ENCODE measurements at regions not wholly inside any gene's neighbourhood (a gene's known extent, or its start where the extent isn't known, plus 50 kb on each side); places are given as distances from the start of the nearest gene placed in this dataset.
A peak's percentile ranks its signal among the peaks of the same experiment; 100 is the strongest.
"Not testable (repeated sequence)": the region's sequence is repeated elsewhere in the genome, so short reads cannot be mapped to it uniquely, and the experiment has no call there.

DNA sequence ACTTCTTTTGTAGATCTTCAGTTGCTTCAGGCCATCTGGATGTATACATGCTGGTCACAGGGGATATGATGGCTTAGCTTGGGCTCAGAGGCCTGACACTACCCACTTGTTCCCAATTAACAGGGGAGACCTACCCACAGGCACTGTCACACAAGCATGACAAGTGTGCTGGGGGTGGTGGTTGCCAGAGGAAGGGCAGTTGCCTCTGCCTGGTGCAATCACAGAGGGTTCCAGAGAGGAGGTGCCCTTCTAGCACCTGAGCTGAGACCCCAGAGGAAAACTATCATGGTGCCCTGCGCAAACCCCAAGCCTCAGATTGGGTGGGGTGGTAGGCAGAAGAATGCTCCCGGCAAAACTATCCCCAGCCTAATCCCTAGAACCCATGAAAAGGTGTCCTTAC, 65.6 kb upstream of the NANOS1 start:
- peaks cover 13% of the 10 kb centered on the region for H3K4me1 ChIP-seq
- H3K4me3 ChIP-seq: no peak overlapping the region
- H3K9me3 ChIP-seq (ENCODE audit: low read depth): no peaks in the 10 kb centered on the region
- no peaks in the 10 kb centered on the region for H3K9me3 Mint-ChIP-seq
- no peak overlapping the region for H3K9ac ChIP-seq
- peaks cover 11% of the 10 kb centered on the region for H3F3A ChIP-seq (ENCODE audit: low read depth)
- no peak overlapping the region for H3K4me3 Mint-ChIP-seq
- no peaks in the 10 kb centered on the region for H3K36me3 ChIP-seq
- no peaks in the 10 kb centered on the region for H3K79me2 ChIP-seq (ENCODE audit: low read depth)
- no peaks in the 10 kb centered on the region for H3K27me3 ChIP-seq
- no peak overlapping the region for H3K4me2 ChIP-seq
- H4K20me1 ChIP-seq (ENCODE audit: low read depth): no peaks in the 10 kb centered on the region
- H3K36me3 Mint-ChIP-seq: no peaks in the 10 kb centered on the region
- H2AFZ ChIP-seq (replicated peaks): no peak overlapping the region
- H3K27ac Mint-ChIP-seq: no peak overlapping the region
- TF ChIP-seq EZH2 (IDR thresholded peaks at IDR 0.05) (no peak), EZH2phosphoT487 (IDR thresholded peaks at IDR 0.05) (no peak)
- TF ChIP-seq, protein P1, sequence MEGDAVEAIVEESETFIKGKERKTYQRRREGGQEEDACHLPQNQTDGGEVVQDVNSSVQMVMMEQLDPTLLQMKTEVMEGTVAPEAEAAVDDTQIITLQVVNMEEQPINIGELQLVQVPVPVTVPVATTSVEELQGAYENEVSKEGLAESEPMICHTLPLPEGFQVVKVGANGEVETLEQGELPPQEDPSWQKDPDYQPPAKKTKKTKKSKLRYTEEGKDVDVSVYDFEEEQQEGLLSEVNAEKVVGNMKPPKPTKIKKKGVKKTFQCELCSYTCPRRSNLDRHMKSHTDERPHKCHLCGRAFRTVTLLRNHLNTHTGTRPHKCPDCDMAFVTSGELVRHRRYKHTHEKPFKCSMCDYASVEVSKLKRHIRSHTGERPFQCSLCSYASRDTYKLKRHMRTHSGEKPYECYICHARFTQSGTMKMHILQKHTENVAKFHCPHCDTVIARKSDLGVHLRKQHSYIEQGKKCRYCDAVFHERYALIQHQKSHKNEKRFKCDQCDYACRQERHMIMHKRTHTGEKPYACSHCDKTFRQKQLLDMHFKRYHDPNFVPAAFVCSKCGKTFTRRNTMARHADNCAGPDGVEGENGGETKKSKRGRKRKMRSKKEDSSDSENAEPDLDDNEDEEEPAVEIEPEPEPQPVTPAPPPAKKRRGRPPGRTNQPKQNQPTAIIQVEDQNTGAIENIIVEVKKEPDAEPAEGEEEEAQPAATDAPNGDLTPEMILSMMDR (IDR thresholded peaks at IDR 0.05): no peak
- no peak overlapping the region for H3K27ac ChIP-seq
- peaks cover 31% of the 10 kb centered on the region for H3K4me1 Mint-ChIP-seq
- H3K27me3 Mint-ChIP-seq (ENCODE audit: insufficient read depth, low read depth): peaks cover 6% of the 10 kb centered on the region
- DNase-seq (ENCODE audit: low spot score): no peak

DNA sequence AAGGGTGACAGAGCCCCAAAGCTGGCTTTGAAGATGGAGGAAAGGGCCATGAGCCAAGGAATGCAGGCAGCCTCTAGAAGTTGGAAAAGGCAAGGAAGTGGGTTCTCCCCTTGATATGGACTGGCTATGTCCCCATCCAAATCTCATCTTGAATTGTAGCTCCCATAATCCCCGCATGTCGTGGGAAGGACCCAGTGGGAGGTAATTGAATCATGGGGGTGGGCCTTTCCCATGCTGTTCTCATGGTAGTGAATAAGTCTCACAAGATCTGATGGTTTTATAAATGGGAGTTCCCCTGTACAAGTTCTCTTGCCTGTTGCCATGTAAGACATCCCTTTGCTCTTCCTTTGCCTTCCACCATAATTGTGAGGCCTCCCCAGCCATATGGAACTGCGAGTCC, 65.0 kb upstream of the NANOS1 start:
- not testable (repeated sequence) for H3K36me3 Mint-ChIP-seq
- H3K4me1 Mint-ChIP-seq: peaks cover 29% of the 10 kb centered on the region

DNA sequence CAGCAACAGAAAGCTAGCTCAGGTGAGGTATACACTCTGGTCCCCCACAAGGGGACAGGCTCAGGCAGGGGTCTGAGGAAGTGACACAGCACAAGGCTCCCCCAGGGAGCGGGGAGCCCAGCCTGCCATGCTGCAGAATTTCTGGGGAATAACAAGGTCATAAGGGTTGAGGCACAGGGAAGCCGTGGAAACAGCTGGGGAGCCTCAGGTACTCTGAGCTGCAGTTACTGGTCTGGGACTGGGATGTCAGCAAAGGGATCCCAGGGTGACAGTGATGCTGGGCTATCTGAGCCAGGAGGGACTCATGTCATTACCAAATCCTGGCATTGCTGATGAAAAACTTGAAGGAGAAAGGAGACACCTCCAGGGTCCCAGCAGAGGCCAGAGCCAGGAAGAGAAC, 64.4 kb upstream of the NANOS1 start:
- H3K4me1 Mint-ChIP-seq: peaks cover 29% of the 10 kb centered on the region
- Histone ChIP-seq H3F3A (ENCODE audit: low read depth) (peaks cover 11% of the 10 kb centered on the region), H4K20me1 (ENCODE audit: low read depth) (no peaks in the 10 kb centered on the region), H3K4me2 (peak overlapping the region; percentile 49), H3K4me3 (no peak overlapping the region), H3K9ac (no peak overlapping the region), H3K27me3 (no peaks in the 10 kb centered on the region), H3K36me3 (no peaks in the 10 kb centered on the region), H3K27ac (no peak overlapping the region), H2AFZ (replicated peaks) (no peak overlapping the region), H3K79me2 (ENCODE audit: low read depth) (no peaks in the 10 kb centered on the region), H3K4me1 (peaks cover 13% of the 10 kb centered on the region), H3K9me3 (ENCODE audit: low read depth) (no peaks in the 10 kb centered on the region)
- no peaks in the 10 kb centered on the region for H3K36me3 Mint-ChIP-seq
- H3K9me3 Mint-ChIP-seq: no peaks in the 10 kb centered on the region
- H3K4me3 Mint-ChIP-seq: no peak overlapping the region
- TF ChIP-seq, protein P1 (IDR thresholded peaks at IDR 0.05): no peak
- no peak for TF ChIP-seq EZH2phosphoT487 (IDR thresholded peaks at IDR 0.05)
- no peak for TF ChIP-seq EZH2 (IDR thresholded peaks at IDR 0.05)
- H3K27me3 Mint-ChIP-seq (ENCODE audit: insufficient read depth, low read depth): peaks cover 7% of the 10 kb centered on the region
- no peak for DNase-seq (ENCODE audit: low spot score)
- no peak overlapping the region for H3K27ac Mint-ChIP-seq

More for the DNA sequence above, 65.0 kb upstream of the NANOS1 start:
- H3K27ac ChIP-seq; H3K27me3 ChIP-seq; H3K4me3 Mint-ChIP-seq; H3K27me3 Mint-ChIP-seq (ENCODE audit: insufficient read depth, low read depth); DNase-seq (ENCODE audit: low spot score); H3K27ac Mint-ChIP-seq; H2AFZ ChIP-seq (replicated peaks); H3K9me3 Mint-ChIP-seq; H3K36me3 ChIP-seq; H3K4me3 ChIP-seq; H3K9ac ChIP-seq; H3K79me2 ChIP-seq (ENCODE audit: low read depth); H4K20me1 ChIP-seq (ENCODE audit: low read depth); H3K4me2 ChIP-seq; H3K9me3 ChIP-seq (ENCODE audit: low read depth): not testable (repeated sequence)
- Histone ChIP-seq H3K4me1 (peaks cover 13% of the 10 kb centered on the region), H3F3A (ENCODE audit: low read depth) (peaks cover 11% of the 10 kb centered on the region)

GRCh38 chr10:118965645-118966044, 63.9 kb upstream of the NANOS1 start:
- H3K27ac Mint-ChIP-seq: no peak overlapping the region
- TF ChIP-seq, protein P1 (IDR thresholded peaks at IDR 0.05): no peak
- no peak for TF ChIP-seq EZH2phosphoT487 (IDR thresholded peaks at IDR 0.05)
- no peak for TF ChIP-seq EZH2 (IDR thresholded peaks at IDR 0.05)
- no peaks in the 10 kb centered on the region for H4K20me1 ChIP-seq (ENCODE audit: low read depth)
- no peaks in the 10 kb centered on the region for H3K9me3 Mint-ChIP-seq
- H3K4me1 Mint-ChIP-seq: peaks cover 29% of the 10 kb centered on the region
- H3K36me3 Mint-ChIP-seq: no peaks in the 10 kb centered on the region
- no peak overlapping the region for H3K27ac ChIP-seq
- peak; percentile 68 for DNase-seq (ENCODE audit: low spot score)
- peaks cover 11% of the 10 kb centered on the region for H3F3A ChIP-seq (ENCODE audit: low read depth)
- H3K27me3 Mint-ChIP-seq (ENCODE audit: insufficient read depth, low read depth): peaks cover 7% of the 10 kb centered on the region
- H3K4me3 ChIP-seq: no peak overlapping the region
- H3K4me1 ChIP-seq: peaks cover 13% of the 10 kb centered on the region
- no peak overlapping the region for H2AFZ ChIP-seq (replicated peaks)
- no peak overlapping the region for H3K4me3 Mint-ChIP-seq
- H3K36me3 ChIP-seq: no peaks in the 10 kb centered on the region
- peak overlapping the region; percentile 49 for H3K4me2 ChIP-seq
- no peak overlapping the region for H3K9ac ChIP-seq
- no peaks in the 10 kb centered on the region for H3K9me3 ChIP-seq (ENCODE audit: low read depth)
- no peaks in the 10 kb centered on the region for H3K79me2 ChIP-seq (ENCODE audit: low read depth)
- H3K27me3 ChIP-seq: no peaks in the 10 kb centered on the region
